GM12878 (cell line): ENCODE measurements at regions not wholly inside any gene's neighbourhood (a gene's known extent, or its start where the extent isn't known, plus 50 kb on each side); places are given as distances from the start of the nearest gene placed in this dataset.

Experiments
- ATAC-seq: fragments of 200-7000 bp; cut with Tn5 transposase; 3 replicates; pipeline ENCODE4 v1.9.1; 2020; ENCODE audit warnings: mild to moderate bottlenecking, moderate library complexity
- BruUV-seq: library from RNA; stranded (reverse); fragments of 400-500 nt; replicated peaks from 2 replicates; lab custom pipeline; 2021; lab: Mats Ljungman, UMichigan
- CTCF ChIA-PET: fragments of 300-600 bp; sonication (Branson Sonifier 250); formaldehyde crosslinking; extraction: SDS; loops from one replicate; lab custom pipeline; 2021; ENCODE audit warnings: inconsistent platforms; lab: Yijun Ruan, JAX
- POLR2A ChIA-PET: fragments of 350-600 bp; formaldehyde crosslinking; extraction: SDS; loops from one replicate; lab custom pipeline; 2021; ENCODE audit warnings: inconsistent platforms; lab: Charles Lee
- RAD21 ChIA-PET: fragments of 300-600 bp; sonication (Branson Sonifier 250); formaldehyde crosslinking; loops from one replicate; lab custom pipeline; 2023; ENCODE audit warnings: antibody characterized with exemption; ENCODE audit not compliant: unreplicated experiment; lab: Charles Lee
- SMC1A ChIA-PET: fragments of 300-600 bp; sonication (Branson Sonifier 250); formaldehyde crosslinking; loops from one replicate; lab custom pipeline; 2023; ENCODE audit not compliant: unreplicated experiment, uncharacterized antibody; lab: Charles Lee
- DNase-seq: peaks from one replicate; pipeline ENCODE4 v3.0.0-alpha.2; 2011; ENCODE audit warnings: low read depth, low spot score
- FAIRE-seq: peaks from 3 replicates; lab custom pipeline; 2011; peaks lifted over from hg19 to GRCh38; lab: Jason Lieb, UNC
- H2AFZ ChIP-seq: 2 replicates; pipeline ENCODE4 v1.6.0; 2011; ENCODE audit warnings: low read depth, low read length, control low read depth; ENCODE audit not compliant: control insufficient read depth
- H3K27ac ChIP-seq: 2 replicates; pipeline ENCODE4 v1.5.1; 2011; ENCODE audit warnings: control low read depth; ENCODE audit not compliant: control insufficient read depth, insufficient read depth
- H3K27me3 ChIP-seq, 2 experiments: replicated peaks in 1 of 2; 2 replicates each; pipeline versions ENCODE4 v1.6.0 to v1.6.1; 2011; ENCODE audit warnings: low read length in 1 of 2; ENCODE audit not compliant: control insufficient read depth in 2 of 2, insufficient read depth in 2 of 2
- H3K36me3 ChIP-seq, 2 experiments: 2 replicates each; pipeline ENCODE4 v1.5.1; 2011; ENCODE audit warnings: low read length in 1 of 2; ENCODE audit not compliant: control insufficient read depth in 2 of 2, insufficient read depth in 2 of 2
- H3K4me1 ChIP-seq: 2 replicates; pipeline ENCODE4 v1.6.1; 2011; ENCODE audit warnings: mild to moderate bottlenecking, low read length, moderate library complexity, mixed read lengths; ENCODE audit not compliant: control insufficient read depth, insufficient read depth
- H3K4me2 ChIP-seq: 2 replicates; pipeline ENCODE4 v1.6.0; 2011; ENCODE audit warnings: control low read depth; ENCODE audit not compliant: control insufficient read depth, insufficient read depth
- H3K4me3 ChIP-seq: fragments of 200-600 bp; sonication (generic); 2 replicates; pipeline ENCODE4 v1.5.1; 2016
- H3K79me2 ChIP-seq: 2 replicates; pipeline ENCODE4 v1.6.0; 2011; ENCODE audit warnings: low read length; ENCODE audit not compliant: control insufficient read depth, insufficient read depth
- H3K9ac ChIP-seq: 2 replicates; pipeline ENCODE4 v1.8.0; 2011; ENCODE audit warnings: low read length, control low read depth, mixed read lengths; ENCODE audit not compliant: control insufficient read depth, insufficient read depth
- H3K9me3 ChIP-seq: replicated peaks from 3 replicates; pipeline ENCODE4 v1.5.1; 2011; ENCODE audit warnings: mild to moderate bottlenecking, low read length; ENCODE audit not compliant: control insufficient read depth, insufficient read depth
- H4K20me1 ChIP-seq: 2 replicates; pipeline ENCODE4 v1.6.0; 2011; ENCODE audit not compliant: control insufficient read depth, insufficient read depth
- CEBPB ChIP-seq, 2 experiments: fragments of 150-350 bp in 1 of 2; IDR thresholded peaks; 2 replicates each; pipeline ENCODE4 v1.6.1; 2012 to 2014; ENCODE audit warnings: low read depth in 2 of 2, low read length in 2 of 2, borderline replicate concordance in 1 of 2, inconsistent platforms in 1 of 2
- EGR1 ChIP-seq, 2 experiments: IDR thresholded peaks; 1 replicate in 1 of 2; 2 replicates in 1 of 2; pipeline ENCODE4 v1.6.1; 2011 to 2012; ENCODE audit warnings: low read depth in 2 of 2, low read length in 2 of 2, borderline replicate concordance in 1 of 2, mild to moderate bottlenecking in 1 of 2, moderate library complexity in 1 of 2
- EZH2 ChIP-seq: IDR thresholded peaks from 2 replicates; pipeline ENCODE4 v1.6.1; 2012; ENCODE audit warnings: low read depth, mild to moderate bottlenecking, control low read depth, inconsistent platforms, low read length, borderline replicate concordance; ENCODE audit not compliant: control insufficient read depth
- IKZF2 ChIP-seq, 2 experiments: fragments of 450-650 bp; IDR thresholded peaks; 2 replicates each; pipeline ENCODE4 v1.6.1; 2017; ENCODE audit warnings: mild to moderate bottlenecking in 2 of 2, moderate library complexity in 2 of 2
- MEF2A ChIP-seq: IDR thresholded peaks from 2 replicates; pipeline ENCODE4 v1.6.1; 2011; ENCODE audit warnings: low read depth, mild to moderate bottlenecking, low read length, moderate library complexity; ENCODE audit not compliant: insufficient read depth
- MEF2B ChIP-seq: fragments of 450-650 bp; IDR thresholded peaks from 2 replicates; pipeline ENCODE4 v1.6.1; 2018; ENCODE audit warnings: mild to moderate bottlenecking, moderate library complexity; ENCODE audit not compliant: partially characterized antibody, poor library complexity, severe bottlenecking
- NFXL1 ChIP-seq: fragments of 450-650 bp; IDR thresholded peaks from 2 replicates; pipeline ENCODE4 v1.6.1; 2017; ENCODE audit warnings: antibody characterized with exemption, mild to moderate bottlenecking, borderline replicate concordance
- NR2C1 ChIP-seq: fragments of 450-650 bp; IDR thresholded peaks from 2 replicates; pipeline ENCODE4 v1.6.1; 2017; ENCODE audit warnings: antibody characterized with exemption, mild to moderate bottlenecking, moderate library complexity
- POU2F2 ChIP-seq: IDR thresholded peaks from 3 replicates; pipeline ENCODE4 v1.6.1; 2011; ENCODE audit warnings: low read depth, mild to moderate bottlenecking, low read length, borderline replicate concordance
- RUNX3 ChIP-seq: IDR thresholded peaks from 2 replicates; pipeline ENCODE4 v1.6.1; 2012; ENCODE audit warnings: low read length, inconsistent platforms
- WRNIP1 ChIP-seq: IDR thresholded peaks from 2 replicates; pipeline ENCODE4 v1.6.1; 2011; ENCODE audit warnings: low read depth, low read length, improper control_type of control experiment, borderline replicate concordance
- ZBED1 ChIP-seq: IDR thresholded peaks from 2 replicates; pipeline ENCODE4 v1.6.1; 2016; ENCODE audit warnings: borderline replicate concordance
- ZSCAN29 ChIP-seq: fragments of 450-650 bp; IDR thresholded peaks from 2 replicates; pipeline ENCODE4 v1.6.1; 2017; ENCODE audit warnings: mild to moderate bottlenecking, moderate library complexity
- ZZZ3 ChIP-seq: IDR thresholded peaks from 2 replicates; pipeline ENCODE4 v1.6.1; 2011; ENCODE audit warnings: low read depth; ENCODE audit not compliant: control insufficient read depth, insufficient read length
- WGBS: methylation state at CpG from one replicate; pipeline ENCODE4 v1.1.6; 2016; ENCODE audit warnings: low lambda C conversion rate; ENCODE audit not compliant: insufficient replicate concordance, insufficient coverage; ENCODE audit errors: missing lambda C conversion rate; 5-methylcytosine and 5-hydroxymethylcytosine counted together
- in situ Hi-C: fragments of 300-500 bp; cut with MboI; formaldehyde crosslinking; loops from 9 replicates; pipeline ENCODE4 v1.14.3; 2018; ENCODE audit warnings: mixed read lengths
- intact Hi-C: fragments of 100-400 bp; cut with micrococcal nuclease; formaldehyde crosslinking; loops from one replicate; pipeline ENCODE4 v1.14.2; 2022; ENCODE audit not compliant: unreplicated experiment
- TF ChIP-seq, protein P1 (sequence below): fragments of 450-650 bp; IDR thresholded peaks from 2 replicates; pipeline ENCODE4 v1.6.1; 2017; ENCODE audit warnings: mild to moderate bottlenecking
- TF ChIP-seq, protein P2 (sequence below): fragments of 150-350 bp; IDR thresholded peaks from 2 replicates; pipeline ENCODE4 v1.6.1; 2016; ENCODE audit warnings: low read depth, low read length
- TF ChIP-seq, protein P3 (sequence below): fragments of 450-650 bp; IDR thresholded peaks from 2 replicates; pipeline ENCODE4 v1.6.1; 2018; ENCODE audit warnings: borderline replicate concordance, mild to moderate bottlenecking; ENCODE audit not compliant: partially characterized antibody

DNA sequence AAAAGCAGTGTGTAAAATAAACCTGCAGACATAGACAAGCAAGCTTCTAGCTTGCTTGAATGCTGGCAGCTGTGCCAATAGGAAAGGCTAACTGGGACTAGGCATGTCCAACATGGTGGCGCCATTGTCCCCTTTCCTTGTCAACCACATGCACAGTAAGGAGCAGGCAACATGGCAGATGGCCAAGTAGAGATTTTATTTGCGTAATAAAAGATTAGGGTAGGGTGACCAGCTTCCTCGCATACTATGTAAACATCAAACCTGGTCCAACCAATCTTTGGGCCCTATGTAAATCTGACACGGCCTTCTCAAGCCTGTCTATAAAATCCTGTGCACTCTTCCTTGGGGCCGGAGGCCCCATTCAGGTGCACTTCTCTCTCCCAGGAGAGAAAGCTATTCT is 575.4 kb upstream of the GOLIM4 start:
- intact Hi-C loops = no loop called here
- RAD21 ChIA-PET = no interaction called here
- H3K27me3 ChIP-seq = no peaks in the 10 kb centered on the region
- SMC1A ChIA-PET = interaction anchor here (1.6 kb wide), 1 partner anchor 10 kb away, joined by 6 read pairs; no protein-coding TSS in a partner anchor
- POLR2A ChIA-PET = no interaction called here
- no peaks in the 10 kb centered on the region for H3K79me2 ChIP-seq
- H4K20me1 ChIP-seq = no peaks in the 10 kb centered on the region
- H3K9ac ChIP-seq = no peak overlapping the region
- FAIRE-seq = no peak
- H3K4me1 ChIP-seq = no peaks in the 10 kb centered on the region
- no peak overlapping the region for H3K4me3 ChIP-seq
- WGBS = 31% methylated on average over 5 of the region's 5 CpGs
- CTCF ChIA-PET = no interaction called here
- no peak for ATAC-seq
- H3K9me3 ChIP-seq = no peaks in the 10 kb centered on the region
- no peak overlapping the region for H2AFZ ChIP-seq
- no peaks in the 10 kb centered on the region for H3K36me3 ChIP-seq
- H3K27ac ChIP-seq = no peak overlapping the region
- in situ Hi-C loops = no loop called here
- H3K4me2 ChIP-seq = no peak overlapping the region
- BruUV-seq = no TSS peak
- DNase-seq = no peak
- TF ChIP-seq WRNIP1 (no peak), ZZZ3 (no peak), RUNX3 (no peak), NR2C1 (no peak), NFXL1 (no peak), MEF2A (no peak), MEF2B (no peak), EGR1 (IDR thresholded peaks at IDR 0.05; ENCODE audit: borderline replicate concordance in 1 of 2, low read depth in 2 of 2, low read length in 2 of 2) (no peak), CEBPB (IDR thresholded peaks at IDR 0.05; ENCODE audit: borderline replicate concordance in 1 of 2, low read depth in 2 of 2, low read length in 2 of 2) (no peak), EZH2 (no peak), POU2F2 (no peak), IKZF2 (IDR thresholded peaks at IDR 0.05) (no peak), ZSCAN29 (no peak), ZBED1 (no peak)
- TF ChIP-seq, protein P1, sequence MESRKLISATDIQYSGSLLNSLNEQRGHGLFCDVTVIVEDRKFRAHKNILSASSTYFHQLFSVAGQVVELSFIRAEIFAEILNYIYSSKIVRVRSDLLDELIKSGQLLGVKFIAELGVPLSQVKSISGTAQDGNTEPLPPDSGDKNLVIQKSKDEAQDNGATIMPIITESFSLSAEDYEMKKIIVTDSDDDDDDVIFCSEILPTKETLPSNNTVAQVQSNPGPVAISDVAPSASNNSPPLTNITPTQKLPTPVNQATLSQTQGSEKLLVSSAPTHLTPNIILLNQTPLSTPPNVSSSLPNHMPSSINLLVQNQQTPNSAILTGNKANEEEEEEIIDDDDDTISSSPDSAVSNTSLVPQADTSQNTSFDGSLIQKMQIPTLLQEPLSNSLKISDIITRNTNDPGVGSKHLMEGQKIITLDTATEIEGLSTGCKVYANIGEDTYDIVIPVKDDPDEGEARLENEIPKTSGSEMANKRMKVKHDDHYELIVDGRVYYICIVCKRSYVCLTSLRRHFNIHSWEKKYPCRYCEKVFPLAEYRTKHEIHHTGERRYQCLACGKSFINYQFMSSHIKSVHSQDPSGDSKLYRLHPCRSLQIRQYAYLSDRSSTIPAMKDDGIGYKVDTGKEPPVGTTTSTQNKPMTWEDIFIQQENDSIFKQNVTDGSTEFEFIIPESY = no peak
- TF ChIP-seq, protein P2, sequence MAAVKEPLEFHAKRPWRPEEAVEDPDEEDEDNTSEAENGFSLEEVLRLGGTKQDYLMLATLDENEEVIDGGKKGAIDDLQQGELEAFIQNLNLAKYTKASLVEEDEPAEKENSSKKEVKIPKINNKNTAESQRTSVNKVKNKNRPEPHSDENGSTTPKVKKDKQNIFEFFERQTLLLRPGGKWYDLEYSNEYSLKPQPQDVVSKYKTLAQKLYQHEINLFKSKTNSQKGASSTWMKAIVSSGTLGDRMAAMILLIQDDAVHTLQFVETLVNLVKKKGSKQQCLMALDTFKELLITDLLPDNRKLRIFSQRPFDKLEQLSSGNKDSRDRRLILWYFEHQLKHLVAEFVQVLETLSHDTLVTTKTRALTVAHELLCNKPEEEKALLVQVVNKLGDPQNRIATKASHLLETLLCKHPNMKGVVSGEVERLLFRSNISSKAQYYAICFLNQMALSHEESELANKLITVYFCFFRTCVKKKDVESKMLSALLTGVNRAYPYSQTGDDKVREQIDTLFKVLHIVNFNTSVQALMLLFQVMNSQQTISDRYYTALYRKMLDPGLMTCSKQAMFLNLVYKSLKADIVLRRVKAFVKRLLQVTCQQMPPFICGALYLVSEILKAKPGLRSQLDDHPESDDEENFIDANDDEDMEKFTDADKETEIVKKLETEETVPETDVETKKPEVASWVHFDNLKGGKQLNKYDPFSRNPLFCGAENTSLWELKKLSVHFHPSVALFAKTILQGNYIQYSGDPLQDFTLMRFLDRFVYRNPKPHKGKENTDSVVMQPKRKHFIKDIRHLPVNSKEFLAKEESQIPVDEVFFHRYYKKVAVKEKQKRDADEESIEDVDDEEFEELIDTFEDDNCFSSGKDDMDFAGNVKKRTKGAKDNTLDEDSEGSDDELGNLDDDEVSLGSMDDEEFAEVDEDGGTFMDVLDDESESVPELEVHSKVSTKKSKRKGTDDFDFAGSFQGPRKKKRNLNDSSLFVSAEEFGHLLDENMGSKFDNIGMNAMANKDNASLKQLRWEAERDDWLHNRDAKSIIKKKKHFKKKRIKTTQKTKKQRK = no peak
- TF ChIP-seq, protein P3, sequence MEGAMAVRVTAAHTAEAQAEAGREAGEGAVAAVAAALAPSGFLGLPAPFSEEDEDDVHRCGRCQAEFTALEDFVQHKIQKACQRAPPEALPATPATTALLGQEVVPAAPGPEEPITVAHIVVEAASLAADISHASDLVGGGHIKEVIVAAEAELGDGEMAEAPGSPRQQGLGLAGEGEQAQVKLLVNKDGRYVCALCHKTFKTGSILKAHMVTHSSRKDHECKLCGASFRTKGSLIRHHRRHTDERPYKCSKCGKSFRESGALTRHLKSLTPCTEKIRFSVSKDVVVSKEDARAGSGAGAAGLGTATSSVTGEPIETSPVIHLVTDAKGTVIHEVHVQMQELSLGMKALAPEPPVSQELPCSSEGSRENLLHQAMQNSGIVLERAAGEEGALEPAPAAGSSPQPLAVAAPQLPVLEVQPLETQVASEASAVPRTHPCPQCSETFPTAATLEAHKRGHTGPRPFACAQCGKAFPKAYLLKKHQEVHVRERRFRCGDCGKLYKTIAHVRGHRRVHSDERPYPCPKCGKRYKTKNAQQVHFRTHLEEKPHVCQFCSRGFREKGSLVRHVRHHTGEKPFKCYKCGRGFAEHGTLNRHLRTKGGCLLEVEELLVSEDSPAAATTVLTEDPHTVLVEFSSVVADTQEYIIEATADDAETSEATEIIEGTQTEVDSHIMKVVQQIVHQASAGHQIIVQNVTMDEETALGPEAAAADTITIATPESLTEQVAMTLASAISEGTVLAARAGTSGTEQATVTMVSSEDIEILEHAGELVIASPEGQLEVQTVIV = no peak
